B cell (primary cell): ENCODE measurements at regions not wholly inside any gene's neighbourhood (a gene's known extent, or its start where the extent isn't known, plus 50 kb on each side); places are given as distances from the start of the nearest gene placed in this dataset.

Experiments used
- ATAC-seq: fragments of 200-7000 bp; cut with Tn5 transposase; one replicate; pipeline ENCODE4 v1.10.0; 2021; ENCODE audit warnings: low read depth, mild to moderate bottlenecking, moderate number of reproducible peaks, moderate library complexity
- CTCF ChIA-PET: fragments of 350-600 bp; sonication (Branson Sonifier 250); formaldehyde crosslinking; loops from one replicate; lab custom pipeline; 2021; ENCODE audit warnings: antibody characterized with exemption, inconsistent platforms; lab: Charles Lee
- POLR2A ChIA-PET: fragments of 350-600 bp; sonication (Branson Sonifier 250); formaldehyde crosslinking; loops from one replicate; lab custom pipeline; 2021; ENCODE audit warnings: antibody characterized with exemption; lab: Charles Lee
- DNase-seq: peaks from one replicate; pipeline ENCODE4 v3.0.0; 2013
- H2AFZ ChIP-seq: 2 replicates; pipeline ENCODE4 v1.6.1; 2012; ENCODE audit warnings: mild to moderate bottlenecking, low read depth, low read length; ENCODE audit not compliant: insufficient read depth, poor library complexity, severe bottlenecking
- H3K27ac ChIP-seq, 2 donors: 1 replicate in 1 of 2; 2 replicates in 1 of 2; pipeline ENCODE4 v1.5.1; 2012 to 2013; ENCODE audit warnings: low read length in 2 of 2, mild to moderate bottlenecking in 2 of 2, moderate library complexity in 1 of 2
- H3K27me3 ChIP-seq, 4 experiments: fragments of 200-600 bp in 1 of 4; sonication (generic) in 1 of 4; replicated peaks in 1 of 4; 1 replicate in 2 of 4; 2 replicates in 2 of 4; pipeline versions ENCODE4 v1.6.1 to v1.7.0; 2013 to 2016; ENCODE audit warnings: low read length in 3 of 4, mild to moderate bottlenecking in 2 of 4, mixed read lengths in 1 of 4, moderate library complexity in 1 of 4; ENCODE audit not compliant: insufficient read depth in 4 of 4, control insufficient read depth in 3 of 4; ENCODE audit errors: control extremely low read depth in 1 of 4
- H3K36me3 ChIP-seq, 2 experiments: replicated peaks in 1 of 2; 1 replicate in 1 of 2; 2 replicates in 1 of 2; pipeline versions ENCODE4 v1.6.1 to v1.7.1; 2013; ENCODE audit warnings: low read length in 1 of 2; ENCODE audit not compliant: insufficient read depth in 2 of 2, control insufficient read depth in 1 of 2; ENCODE audit errors: control extremely low read depth in 1 of 2, extremely low read depth in 1 of 2
- H3K4me1 ChIP-seq, 2 donors: fragments of 200-600 bp in 1 of 2; sonication (generic) in 1 of 2; 1 replicate in 1 of 2; 2 replicates in 1 of 2; pipeline versions ENCODE4 v1.5.1 to v1.6.1; 2013 to 2017; ENCODE audit warnings: low read length in 2 of 2; ENCODE audit not compliant: control insufficient read depth in 2 of 2, insufficient read depth in 2 of 2
- H3K4me2 ChIP-seq: replicated peaks from 2 replicates; pipeline ENCODE3; 2012; ENCODE audit warnings: mild to moderate bottlenecking, low read depth, low read length; ENCODE audit not compliant: poor library complexity, severe bottlenecking
- H3K4me3 ChIP-seq, 5 experiments: fragments of 200-600 bp in 1 of 5; sonication (generic) in 1 of 5; 1 replicate in 3 of 5; 2 replicates in 2 of 5; pipeline versions ENCODE4 v1.5.1 to v1.7.0; 2011 to 2016; ENCODE audit warnings: low read length in 4 of 5, mild to moderate bottlenecking in 4 of 5, low read depth in 2 of 5, control low read depth in 1 of 5, moderate library complexity in 1 of 5; ENCODE audit not compliant: insufficient read depth in 1 of 5; ENCODE audit errors: control extremely low read depth in 1 of 5, extremely low read depth in 1 of 5
- H3K79me2 ChIP-seq: fragments of 200-600 bp; sonication (generic); one replicate; pipeline ENCODE4 v1.6.0; 2016; ENCODE audit warnings: low read length; ENCODE audit not compliant: control insufficient read depth, insufficient read depth
- H3K9ac ChIP-seq: fragments of 200-600 bp; sonication (generic); 2 replicates; pipeline ENCODE4 v1.6.1; 2017; ENCODE audit warnings: mild to moderate bottlenecking, low read length, moderate library complexity
- H3K9me3 ChIP-seq, 3 donors: one replicate each; pipeline versions ENCODE4 v1.6.1 to v1.7.1; 2013; ENCODE audit warnings: low read length in 2 of 3; ENCODE audit not compliant: control insufficient read depth in 2 of 3, insufficient read depth in 1 of 3; ENCODE audit errors: control extremely low read depth in 1 of 3
- H4K20me1 ChIP-seq: 2 replicates; pipeline ENCODE4 v1.6.0; 2012; ENCODE audit warnings: mild to moderate bottlenecking, low read length; ENCODE audit not compliant: insufficient read depth, control insufficient read depth, poor library complexity, severe bottlenecking
- H3K27ac Mint-ChIP-seq: one replicate; pipeline ENCODE4 v1.8.0; 2021; ENCODE audit warnings: mixed read lengths
- H3K27me3 Mint-ChIP-seq: one replicate; pipeline ENCODE4 v1.8.0; 2021; ENCODE audit warnings: mixed read lengths
- H3K4me1 Mint-ChIP-seq: one replicate; pipeline ENCODE4 v1.8.0; 2021; ENCODE audit warnings: mixed read lengths
- H3K4me3 Mint-ChIP-seq: one replicate; pipeline ENCODE4 v1.8.0; 2021; ENCODE audit warnings: mixed read lengths
- H3K9me3 Mint-ChIP-seq: one replicate; pipeline ENCODE4 v1.8.0; 2022; ENCODE audit warnings: mixed read lengths; ENCODE audit not compliant: insufficient read depth
- EZH2 ChIP-seq: IDR thresholded peaks from 2 replicates; pipeline ENCODE4 v1.6.1; 2012; ENCODE audit warnings: borderline replicate concordance, low read depth, mild to moderate bottlenecking, moderate library complexity, low read length; ENCODE audit not compliant: insufficient read depth, poor library complexity, severe bottlenecking
- WGBS: methylation state at CpG from one replicate; pipeline ENCODE4 v1.1.5; 2013; ENCODE audit warnings: missing lambda C conversion rate; ENCODE audit not compliant: insufficient coverage; 5-methylcytosine and 5-hydroxymethylcytosine counted together
- intact Hi-C: fragments of 100-400 bp; cut with micrococcal nuclease; formaldehyde crosslinking; loops from one replicate; pipeline ENCODE4 v1.10.0; 2022
- TF ChIP-seq, protein P1 (sequence below): fragments of 200-600 bp; IDR thresholded peaks from one replicate; pipeline ENCODE4 v1.8.0; 2022; ENCODE audit warnings: antibody characterized with exemption, mild to moderate bottlenecking

- Histone ChIP-seq H3K4me1 (no peaks in the 10 kb centered on the region), H3K27ac (no peak overlapping the region), H3K36me3 (no peaks in the 10 kb centered on the region), H3K9me3 (peaks cover 0 to 3% (median 0%) of the 10 kb centered on the region in 3 donors), H3K9ac (no peak overlapping the region), H4K20me1 (no peaks in the 10 kb centered on the region), H2AFZ (no peak overlapping the region), H3K4me3 (no peak overlapping the region), H3K79me2 (no peaks in the 10 kb centered on the region), H3K4me2 (no peak overlapping the region), H3K27me3 (no peaks in the 10 kb centered on the region)
- Mint-ChIP-seq H3K4me3 (no peak overlapping the region), H3K4me1 (no peaks in the 10 kb centered on the region), H3K27me3 (no peaks in the 10 kb centered on the region), H3K27ac (no peak overlapping the region), H3K9me3 (no peaks in the 10 kb centered on the region)
- DNase-seq (no peak), ATAC-seq (no peak)
- TF ChIP-seq EZH2 = no peak
- TF ChIP-seq, protein P1, sequence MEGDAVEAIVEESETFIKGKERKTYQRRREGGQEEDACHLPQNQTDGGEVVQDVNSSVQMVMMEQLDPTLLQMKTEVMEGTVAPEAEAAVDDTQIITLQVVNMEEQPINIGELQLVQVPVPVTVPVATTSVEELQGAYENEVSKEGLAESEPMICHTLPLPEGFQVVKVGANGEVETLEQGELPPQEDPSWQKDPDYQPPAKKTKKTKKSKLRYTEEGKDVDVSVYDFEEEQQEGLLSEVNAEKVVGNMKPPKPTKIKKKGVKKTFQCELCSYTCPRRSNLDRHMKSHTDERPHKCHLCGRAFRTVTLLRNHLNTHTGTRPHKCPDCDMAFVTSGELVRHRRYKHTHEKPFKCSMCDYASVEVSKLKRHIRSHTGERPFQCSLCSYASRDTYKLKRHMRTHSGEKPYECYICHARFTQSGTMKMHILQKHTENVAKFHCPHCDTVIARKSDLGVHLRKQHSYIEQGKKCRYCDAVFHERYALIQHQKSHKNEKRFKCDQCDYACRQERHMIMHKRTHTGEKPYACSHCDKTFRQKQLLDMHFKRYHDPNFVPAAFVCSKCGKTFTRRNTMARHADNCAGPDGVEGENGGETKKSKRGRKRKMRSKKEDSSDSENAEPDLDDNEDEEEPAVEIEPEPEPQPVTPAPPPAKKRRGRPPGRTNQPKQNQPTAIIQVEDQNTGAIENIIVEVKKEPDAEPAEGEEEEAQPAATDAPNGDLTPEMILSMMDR = no peak
- no CpG with 5 or more reads among the region's 4 CpGs for WGBS
- CTCF ChIA-PET = no interaction called here
- intact Hi-C loops = no loop called here
- POLR2A ChIA-PET = no interaction called here
These were observed 312.1 kb upstream of the DEFB112 start for GRCh38 chr6:50361641-50362331.

GRCh38 chr6:50362706-50363105, 313.0 kb upstream of the DEFB112 start:
- 67% methylated on average over 1 of the region's 1 CpG for WGBS
- Mint-ChIP-seq H3K27ac (no peak overlapping the region), H3K4me1 (no peaks in the 10 kb centered on the region), H3K27me3 (no peaks in the 10 kb centered on the region), H3K4me3 (no peak overlapping the region), H3K9me3 (no peaks in the 10 kb centered on the region)
- H3K27me3 ChIP-seq = no peaks in the 10 kb centered on the region
- no peaks in the 10 kb centered on the region for H3K4me1 ChIP-seq
- ATAC-seq (no peak), DNase-seq (no peak)
- H3K79me2 ChIP-seq = no peaks in the 10 kb centered on the region
- ChIA-PET CTCF (no interaction called here), POLR2A (no interaction called here)
- no peaks in the 10 kb centered on the region for H3K9me3 ChIP-seq
- no peaks in the 10 kb centered on the region for H3K36me3 ChIP-seq
- H3K27ac ChIP-seq = no peak overlapping the region
- H3K4me2 ChIP-seq = no peak overlapping the region
- no peak overlapping the region for H2AFZ ChIP-seq
- H3K9ac ChIP-seq = no peak overlapping the region
- intact Hi-C loops = no loop called here
- no peak overlapping the region for H3K4me3 ChIP-seq
- H4K20me1 ChIP-seq = no peaks in the 10 kb centered on the region
- TF ChIP-seq, protein P1 = no peak
